Nephron (organoid): ENCODE measurements at regions not wholly inside any gene's neighbourhood (a gene's known extent, or its start where the extent isn't known, plus 50 kb on each side); places are given as distances from the start of the nearest gene placed in this dataset.

Experiments used
- H3K27ac Mint-ChIP-seq, 3 experiments: 2 replicates each; pipeline ENCODE4 v1.8.0; 2020; ENCODE audit warnings: mixed read lengths in 3 of 3, mild to moderate bottlenecking in 2 of 3, moderate library complexity in 1 of 3
- H3K27me3 Mint-ChIP-seq: 2 replicates; pipeline ENCODE4 v1.8.0; 2021; ENCODE audit warnings: low read depth, mild to moderate bottlenecking, moderate library complexity, mixed read lengths
- H3K36me3 Mint-ChIP-seq: 2 replicates; pipeline ENCODE4 v1.8.0; 2020; ENCODE audit warnings: low read depth, mixed read lengths
- H3K4me1 Mint-ChIP-seq: 2 replicates; pipeline ENCODE4 v1.8.0; 2020; ENCODE audit warnings: mixed read lengths
- H3K4me3 Mint-ChIP-seq, 3 experiments: 2 replicates each; pipeline ENCODE4 v1.8.0; 2020; ENCODE audit warnings: mild to moderate bottlenecking in 3 of 3, mixed read lengths in 3 of 3, moderate library complexity in 2 of 3
- H3K9me3 Mint-ChIP-seq: 2 replicates; pipeline ENCODE4 v1.8.0; 2020; ENCODE audit warnings: mixed read lengths
- CTCF ChIP-seq, 3 experiments: fragments of 200-600 bp; sonication (generic); IDR thresholded peaks; one replicate each; pipeline ENCODE4 v1.5.0; 2021; ENCODE audit warnings: antibody characterized with exemption in 3 of 3; ENCODE audit not compliant: unreplicated experiment in 3 of 3

- Mint-ChIP-seq H3K4me3 (no peak overlapping the region), H3K9me3 (no peaks in the 10 kb centered on the region), H3K27me3 (no peaks in the 10 kb centered on the region), H3K4me1 (peaks cover 9% of the 10 kb centered on the region), H3K27ac (no peak overlapping the region), H3K36me3 (peaks cover 42% of the 10 kb centered on the region)
- no peak for TF ChIP-seq CTCF (IDR thresholded peaks at IDR 0.05; ENCODE audit: unreplicated experiment in 3 of 3)
These were observed 165.0 kb upstream of the MTNR1B start for GRCh38 chr11:92804388-92804966.

- no peak for TF ChIP-seq CTCF (IDR thresholded peaks at IDR 0.05; ENCODE audit: unreplicated experiment in 3 of 3)
- H3K36me3 Mint-ChIP-seq, result peaks cover 26% of the 10 kb centered on the region
- H3K27me3 Mint-ChIP-seq, result no peaks in the 10 kb centered on the region
- H3K4me3 Mint-ChIP-seq, result no peak overlapping the region
- H3K4me1 Mint-ChIP-seq, result peaks cover 9% of the 10 kb centered on the region
- no peaks in the 10 kb centered on the region for H3K9me3 Mint-ChIP-seq
- no peak overlapping the region for H3K27ac Mint-ChIP-seq
These were observed 161.4 kb upstream of the MTNR1B start for GRCh38 chr11:92808022-92808421.

GRCh38 chr11:92810423-92811064, 158.9 kb upstream of the MTNR1B start:
- H3K4me3 Mint-ChIP-seq, result no peak overlapping the region
- no peaks in the 10 kb centered on the region for H3K27me3 Mint-ChIP-seq
- no peaks in the 10 kb centered on the region for H3K4me1 Mint-ChIP-seq
- peaks cover 36% of the 10 kb centered on the region for H3K36me3 Mint-ChIP-seq
- no peaks in the 10 kb centered on the region for H3K9me3 Mint-ChIP-seq
- TF ChIP-seq CTCF (IDR thresholded peaks at IDR 0.05; ENCODE audit: unreplicated experiment in 3 of 3), result no peak
- H3K27ac Mint-ChIP-seq, result no peak overlapping the region

- no peak overlapping the region for H3K27ac Mint-ChIP-seq
- no peak for TF ChIP-seq CTCF (IDR thresholded peaks at IDR 0.05; ENCODE audit: unreplicated experiment in 3 of 3)
- H3K4me1 Mint-ChIP-seq, result no peaks in the 10 kb centered on the region
- H3K9me3 Mint-ChIP-seq, result no peaks in the 10 kb centered on the region
- no peaks in the 10 kb centered on the region for H3K27me3 Mint-ChIP-seq
- H3K4me3 Mint-ChIP-seq, result no peak overlapping the region
- H3K36me3 Mint-ChIP-seq, result peaks cover 35% of the 10 kb centered on the region
These were observed 158.1 kb upstream of the MTNR1B start for GRCh38 chr11:92811341-92811740.

GRCh38 chr11:92812841-92813240, 156.6 kb upstream of the MTNR1B start:
- Mint-ChIP-seq H3K27ac (no peak overlapping the region), H3K27me3 (no peaks in the 10 kb centered on the region), H3K4me1 (no peaks in the 10 kb centered on the region), H3K9me3 (no peaks in the 10 kb centered on the region), H3K36me3 (peaks cover 28% of the 10 kb centered on the region), H3K4me3 (no peak overlapping the region)
- TF ChIP-seq CTCF (IDR thresholded peaks at IDR 0.05; ENCODE audit: unreplicated experiment in 3 of 3), result no peak

- no peak overlapping the region for H3K27ac Mint-ChIP-seq
- H3K4me1 Mint-ChIP-seq, result no peaks in the 10 kb centered on the region
- TF ChIP-seq CTCF (IDR thresholded peaks at IDR 0.05; ENCODE audit: unreplicated experiment in 3 of 3), result no peak
- H3K36me3 Mint-ChIP-seq, result peaks cover 8% of the 10 kb centered on the region
- no peak overlapping the region for H3K4me3 Mint-ChIP-seq
- H3K27me3 Mint-ChIP-seq, result no peaks in the 10 kb centered on the region
- no peaks in the 10 kb centered on the region for H3K9me3 Mint-ChIP-seq
These were observed 149.6 kb upstream of the MTNR1B start for GRCh38 chr11:92819830-92820229.
